ENCODE measurements at regions not wholly inside any gene's neighbourhood (a gene's known extent, or its start where the extent isn't known, plus 50 kb on each side); places are given as distances from the start of the nearest gene placed in this dataset.

- TF ChIP-seq CTCF (conservative IDR thresholded peaks at IDR 0.05; ENCODE audit: low read depth, low read length) = no peak
- H3K4me3 ChIP-seq (ENCODE audit: low read length) = no peak overlapping the region
- no peak for DNase-seq (ENCODE audit: low read depth)
Measured at GRCh38 chr9:116070256-116070914, 83.2 kb upstream of the PAPPA start.

- no peak for TF ChIP-seq CTCF (conservative IDR thresholded peaks at IDR 0.05; ENCODE audit: low read depth, low read length)
- no peak overlapping the region for H3K4me3 ChIP-seq (ENCODE audit: low read length)
- DNase-seq (ENCODE audit: low read depth) = no peak
Measured at GRCh38 chr9:116072046-116072445, 81.5 kb upstream of the PAPPA start.

- DNase-seq (ENCODE audit: low read depth) = peak; percentile 84
- no peak overlapping the region for H3K4me3 ChIP-seq (ENCODE audit: low read length)
- TF ChIP-seq CTCF (conservative IDR thresholded peaks at IDR 0.05; ENCODE audit: low read depth, low read length) = no peak
Measured at GRCh38 chr9:116073826-116074225, 79.8 kb upstream of the PAPPA start.

DNA sequence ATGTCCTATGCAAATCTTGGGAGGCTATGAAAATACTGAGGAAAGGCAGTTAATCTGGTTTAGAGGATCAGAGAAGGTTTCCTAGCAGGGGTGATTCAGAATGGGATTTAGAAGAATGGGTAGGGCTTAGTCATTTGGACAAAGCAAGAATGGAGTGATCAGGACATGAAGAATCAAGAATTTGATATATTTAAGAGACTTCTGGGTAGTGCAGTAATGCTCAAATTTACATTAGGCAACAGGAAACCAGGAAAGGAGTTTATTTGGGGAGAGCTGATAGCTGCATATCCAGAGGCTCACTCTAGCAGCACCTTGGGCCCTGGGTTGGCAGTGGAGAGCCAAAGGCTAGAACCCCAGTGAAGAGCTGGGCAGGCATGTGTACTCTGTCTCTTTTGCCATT lies 78.9 kb upstream of the PAPPA start:
- no peak overlapping the region for H3K4me3 ChIP-seq (ENCODE audit: low read length)
- no peak for TF ChIP-seq CTCF (conservative IDR thresholded peaks at IDR 0.05; ENCODE audit: low read depth, low read length)
- peak; percentile 35 for DNase-seq (ENCODE audit: low read depth)

DNA sequence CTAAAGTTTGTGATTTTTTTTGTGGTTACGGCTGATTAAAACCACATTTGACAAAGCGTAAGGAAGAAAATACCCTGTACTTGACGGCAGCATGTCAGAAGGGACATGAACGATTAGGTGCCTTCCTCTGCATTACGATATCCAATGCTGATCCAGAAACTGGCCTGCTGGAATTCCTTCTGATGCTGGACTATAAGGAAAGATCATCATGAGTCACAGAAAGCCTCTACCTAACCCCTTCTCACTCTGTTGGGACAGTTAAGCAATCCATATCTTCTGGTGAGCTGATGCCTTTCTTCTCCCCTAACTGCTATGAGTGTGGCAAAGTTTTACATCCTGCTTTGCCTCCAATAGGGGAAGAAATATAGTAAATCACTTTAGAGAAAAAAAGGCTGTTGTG lies 78.4 kb upstream of the PAPPA start:
- peak; percentile 49 for DNase-seq (ENCODE audit: low read depth)
- TF ChIP-seq CTCF (conservative IDR thresholded peaks at IDR 0.05; ENCODE audit: low read depth, low read length) = no peak
- H3K4me3 ChIP-seq (ENCODE audit: low read length) = no peak overlapping the region

GRCh38 chr9:116078640-116079039 lies 75.0 kb upstream of the PAPPA start:
- no peak for TF ChIP-seq CTCF (conservative IDR thresholded peaks at IDR 0.05; ENCODE audit: low read depth, low read length)
- DNase-seq (ENCODE audit: low read depth) = no peak

GRCh38 chr9:116080561-116080960 lies 73.0 kb upstream of the PAPPA start:
- no peak for DNase-seq (ENCODE audit: low read depth)
- TF ChIP-seq CTCF (conservative IDR thresholded peaks at IDR 0.05; ENCODE audit: low read depth, low read length) = no peak
- no peak overlapping the region for H3K4me3 ChIP-seq (ENCODE audit: low read length)

More at GRCh38 chr9:116078640-116079039, 75.0 kb upstream of the PAPPA start:
- no peak overlapping the region for H3K4me3 ChIP-seq (ENCODE audit: low read length)

Data from retinal pigment epithelial cell (primary cell).